GM19395 (cell line): ENCODE measurements at regions not wholly inside any gene's neighbourhood (a gene's known extent, or its start where the extent isn't known, plus 50 kb on each side); places are given as distances from the start of the nearest gene placed in this dataset.

Experiments
- ATAC-seq: cut with Tn5 transposase; IDR thresholded peaks from one replicate; pipeline ENCODE4 v1.9.1; 2021; ENCODE audit warnings: mild to moderate bottlenecking, moderate library complexity; ENCODE audit not compliant: unreplicated experiment

GRCh38 chr17:63365366-63366240 lies 80.5 kb downstream of the CYB561 start:
- ATAC-seq = no peak

- no peak for ATAC-seq
Observed at GRCh38 chr17:63366241-63366566, 79.9 kb downstream of the CYB561 start.

- no peak for ATAC-seq
Observed at GRCh38 chr17:63369233-63369632, 76.9 kb downstream of the CYB561 start.

- no peak for ATAC-seq
Observed at GRCh38 chr17:63370696-63371095, 75.4 kb downstream of the CYB561 start.

GRCh38 chr17:63376949-63377348 lies 69.2 kb downstream of the CYB561 start:
- no peak for ATAC-seq

GRCh38 chr17:63378411-63379375 lies 67.4 kb downstream of the CYB561 start:
- ATAC-seq = no peak

- ATAC-seq = no peak
Observed at GRCh38 chr17:63379636-63380035, 66.5 kb downstream of the CYB561 start.

GRCh38 chr17:63381101-63381729 lies 64.9 kb downstream of the CYB561 start:
- no peak for ATAC-seq

GRCh38 chr17:63382136-63382535 lies 64.0 kb downstream of the CYB561 start:
- no peak for ATAC-seq
